Glomerular endothelial cell (primary cell): ENCODE measurements at regions not wholly inside any gene's neighbourhood (a gene's known extent, or its start where the extent isn't known, plus 50 kb on each side); places are given as distances from the start of the nearest gene placed in this dataset.

Source experiments
- DNase-seq: peaks from one replicate; pipeline ENCODE4 v3.0.0-alpha.2; 2011; ENCODE audit warnings: low read depth, low spot score; ENCODE audit errors: extremely low read depth

- DNase-seq: no peak
Observed at GRCh38 chr1:228867108-228867950, 132.1 kb downstream of the RHOU start.

- DNase-seq: no peak
Observed at GRCh38 chr1:228867951-228868730, 132.9 kb downstream of the RHOU start.

- no peak for DNase-seq
Observed at GRCh38 chr1:228868731-228869024, 133.4 kb downstream of the RHOU start.

- DNase-seq: no peak
Observed at GRCh38 chr1:228869312-228869824, 134.1 kb downstream of the RHOU start.

- no peak for DNase-seq
Observed at GRCh38 chr1:228870041-228870713, 134.9 kb downstream of the RHOU start.

DNA sequence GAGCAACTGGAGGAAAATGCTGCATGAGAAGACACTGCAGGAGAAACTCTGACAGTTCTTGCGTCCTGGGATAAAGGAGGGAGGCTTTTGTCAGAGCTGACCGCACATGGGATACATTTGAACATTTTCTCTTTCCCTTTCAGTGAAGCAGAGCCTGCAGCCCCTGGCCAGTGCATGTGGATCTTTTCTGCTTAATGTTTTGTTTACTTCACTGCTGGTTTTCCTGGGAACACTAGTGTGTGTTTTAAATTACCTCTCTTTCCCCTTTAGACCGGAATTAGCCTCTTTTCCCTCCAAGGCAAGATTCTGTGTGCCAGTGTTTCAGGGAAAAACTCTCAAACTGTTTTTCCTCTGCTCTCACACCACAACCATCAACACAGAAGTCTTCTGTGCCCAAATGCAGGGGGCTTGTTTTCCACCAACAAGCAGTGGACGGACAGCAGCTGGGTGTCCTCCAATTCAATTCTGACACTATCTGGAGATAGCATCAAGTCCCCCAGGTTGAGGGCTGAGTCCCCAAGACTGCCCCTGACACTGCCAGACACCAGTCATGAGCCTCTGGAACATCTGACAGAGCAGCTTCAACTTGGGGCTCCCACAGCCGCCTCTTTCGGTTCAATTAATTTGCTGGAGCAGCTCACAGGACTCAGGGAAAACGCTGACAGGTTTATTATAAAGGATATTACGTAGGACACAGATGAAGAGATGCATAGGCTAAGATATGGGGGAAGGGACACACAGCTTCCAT, 136.2 kb downstream of the RHOU start:
- DNase-seq: no peak

DNA sequence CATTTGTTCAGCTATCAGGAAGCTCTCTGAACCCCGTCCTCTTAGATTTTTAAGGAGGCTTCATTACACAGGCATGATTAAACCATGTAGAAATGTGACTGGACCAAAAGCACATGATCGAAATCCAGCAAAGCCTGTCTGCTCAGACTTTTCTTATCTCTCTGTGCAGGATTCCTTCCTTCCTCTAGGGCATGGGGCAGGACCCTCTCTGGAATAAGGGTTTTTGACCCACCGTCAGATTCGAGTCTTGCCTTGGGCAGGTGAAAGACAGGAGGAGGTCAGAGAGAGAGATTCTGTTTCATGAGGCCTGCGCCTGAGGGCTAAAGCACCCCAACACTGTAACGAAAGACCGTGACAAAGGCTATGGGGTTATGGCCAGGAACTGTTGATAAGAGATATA, 136.8 kb downstream of the RHOU start:
- no peak for DNase-seq

GRCh38 chr1:228873709-228874108, 138.4 kb downstream of the RHOU start:
- DNase-seq: no peak

DNA sequence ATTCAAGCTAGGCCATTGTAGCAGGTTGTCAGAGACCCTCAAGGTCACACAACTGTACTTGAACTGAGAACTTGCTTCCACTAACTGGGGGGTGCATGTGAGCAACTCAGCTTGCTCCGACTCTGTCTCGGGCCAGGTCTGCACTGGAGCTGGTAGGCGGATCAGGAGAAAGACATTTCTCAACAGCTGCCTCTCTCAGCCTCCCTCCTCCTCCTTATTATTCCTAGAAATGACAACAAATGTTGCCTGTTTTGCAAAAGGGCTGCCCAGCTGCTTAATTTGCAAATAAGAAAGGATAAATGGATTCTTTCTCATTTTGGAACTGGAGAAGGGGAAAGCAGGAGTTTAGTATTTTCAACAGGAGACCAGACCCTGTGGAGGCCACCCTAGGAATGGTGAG, 140.5 kb downstream of the RHOU start:
- DNase-seq: no peak

DNA sequence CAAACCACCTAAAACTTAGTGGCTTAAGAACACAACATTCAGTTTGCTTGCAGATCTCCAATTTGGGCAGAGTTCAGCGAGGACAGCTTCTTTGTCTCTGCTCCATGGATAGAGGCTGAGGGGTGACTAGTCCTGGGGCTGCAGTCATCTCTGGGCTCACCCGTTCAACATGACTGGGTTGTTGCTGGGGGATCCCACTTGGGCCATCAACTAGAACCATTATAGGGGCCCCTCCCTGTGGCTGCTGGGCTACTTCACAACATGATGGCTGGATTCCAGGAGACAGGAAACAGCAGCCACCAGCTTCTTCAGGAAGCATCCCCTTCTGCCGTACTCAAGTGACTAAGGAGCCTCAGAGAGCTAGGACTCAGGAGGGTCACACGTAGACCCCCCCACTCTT, 140.9 kb downstream of the RHOU start:
- no peak for DNase-seq

- no peak for DNase-seq
Observed at GRCh38 chr1:228879164-228879563, 143.9 kb downstream of the RHOU start.

- DNase-seq: no peak
Observed at GRCh38 chr1:228882041-228882770, 146.9 kb downstream of the RHOU start.

DNA sequence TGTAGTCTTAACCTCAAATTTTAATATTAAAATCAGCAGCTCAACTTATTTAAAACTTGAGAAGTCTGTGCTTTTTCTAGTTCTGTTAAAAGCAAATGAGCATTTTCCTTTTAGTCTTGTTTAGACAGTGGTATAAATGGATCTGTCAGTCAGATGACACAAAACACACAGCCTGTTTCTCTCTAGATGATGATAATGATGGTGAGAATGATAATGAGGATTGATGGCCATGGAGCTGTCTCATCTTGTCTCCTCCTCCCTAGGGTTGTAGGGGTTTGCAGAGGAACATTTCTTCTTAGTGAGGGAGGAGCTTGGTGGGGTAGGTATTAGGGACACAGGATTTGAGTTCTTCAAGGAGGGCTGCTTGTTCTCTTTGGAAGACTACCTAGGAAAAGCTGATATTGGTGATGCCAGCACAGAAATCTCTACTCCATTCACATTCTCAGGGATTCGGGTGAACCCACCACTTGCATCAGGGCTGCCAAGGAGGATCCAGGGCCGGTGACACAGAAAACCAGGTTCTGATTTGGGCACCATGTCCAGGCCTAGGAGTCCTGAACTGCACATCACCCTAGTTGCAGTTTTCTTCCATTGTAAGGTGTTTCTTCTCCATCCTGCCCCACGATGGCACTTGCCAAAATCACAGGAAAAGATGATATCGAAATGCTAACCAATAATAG, 147.6 kb downstream of the RHOU start:
- no peak for DNase-seq

GRCh38 chr1:228883535-228883934, 148.3 kb downstream of the RHOU start:
- DNase-seq: no peak

DNA sequence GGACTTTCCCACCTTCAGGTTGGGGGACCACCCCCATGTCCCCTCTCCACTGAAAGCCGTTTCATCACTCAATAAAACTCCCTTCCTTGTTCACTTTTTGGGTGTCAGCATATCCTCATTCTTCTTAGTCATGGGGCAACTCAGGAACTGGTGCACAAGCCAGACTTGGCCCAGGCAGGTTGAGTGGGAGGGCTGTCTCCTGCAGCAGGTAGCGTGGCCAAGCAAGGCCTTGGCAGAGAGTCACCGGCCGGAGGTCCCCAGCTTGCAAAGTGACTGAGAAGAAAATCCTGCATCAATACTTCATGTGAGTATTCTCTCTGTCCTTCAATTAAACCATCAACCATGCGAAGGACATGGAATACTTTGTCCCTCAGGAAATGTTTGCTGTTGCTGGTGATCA, 148.9 kb downstream of the RHOU start:
- DNase-seq: no peak

- no peak for DNase-seq
Observed at GRCh38 chr1:228884615-228885566, 149.6 kb downstream of the RHOU start.

GRCh38 chr1:228885845-228886244, 150.6 kb downstream of the RHOU start:
- no peak for DNase-seq

DNA sequence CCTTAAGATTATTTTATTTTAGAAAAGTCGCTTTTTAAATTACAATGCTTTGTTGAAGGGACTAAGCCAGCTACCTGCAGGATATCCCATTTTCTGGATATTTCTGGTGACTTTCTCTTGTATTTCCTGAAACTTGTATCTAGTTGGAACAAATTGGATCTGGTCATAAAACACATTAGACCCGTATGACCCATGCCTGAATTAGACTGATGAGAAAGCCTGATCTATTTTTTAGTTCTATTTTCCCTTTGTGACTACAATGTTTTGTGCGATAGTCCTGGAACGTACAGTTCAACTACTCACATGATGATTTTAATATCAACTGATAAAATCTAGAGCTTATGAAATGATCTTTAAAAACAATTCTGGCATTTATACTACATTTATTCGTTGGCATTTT, 151.8 kb downstream of the RHOU start:
- DNase-seq: no peak
